Chondrocyte (in vitro differentiated cells): ENCODE measurements at regions not wholly inside any gene's neighbourhood (a gene's known extent, or its start where the extent isn't known, plus 50 kb on each side); places are given as distances from the start of the nearest gene placed in this dataset.

Source experiments
- DNase-seq: peaks from one replicate; pipeline ENCODE4 v3.0.0; 2021; ENCODE audit warnings: mixed read lengths, low spot score
- H3K27ac Mint-ChIP-seq: one replicate; pipeline ENCODE4 v1.8.0; 2021; ENCODE audit warnings: mild to moderate bottlenecking, moderate library complexity, mixed read lengths; ENCODE audit not compliant: unreplicated experiment
- H3K27me3 Mint-ChIP-seq: 2 replicates; pipeline ENCODE4 v1.8.0; 2021; ENCODE audit warnings: low read depth, mixed read lengths
- H3K36me3 Mint-ChIP-seq: 2 replicates; pipeline ENCODE4 v1.8.0; 2021; ENCODE audit warnings: low read depth, mixed read lengths
- H3K4me1 Mint-ChIP-seq: 2 replicates; pipeline ENCODE4 v1.8.0; 2021; ENCODE audit warnings: low read depth, mild to moderate bottlenecking, mixed read lengths
- H3K4me3 Mint-ChIP-seq: one replicate; pipeline ENCODE4 v1.8.0; 2021; ENCODE audit warnings: mild to moderate bottlenecking, moderate library complexity, mixed read lengths; ENCODE audit not compliant: unreplicated experiment
- H3K9me3 Mint-ChIP-seq: 2 replicates; pipeline ENCODE4 v1.8.0; 2021; ENCODE audit warnings: low read depth, mixed read lengths
- TF ChIP-seq, protein P1 (sequence below): fragments of 200-600 bp; sonication (generic); IDR thresholded peaks from 2 replicates; pipeline ENCODE4 v1.5.0; 2021; ENCODE audit warnings: antibody characterized with exemption, mild to moderate bottlenecking, moderate library complexity

- no peaks in the 10 kb centered on the region for H3K36me3 Mint-ChIP-seq
- DNase-seq = no peak
- no peak overlapping the region for H3K4me3 Mint-ChIP-seq
- TF ChIP-seq, protein P1, sequence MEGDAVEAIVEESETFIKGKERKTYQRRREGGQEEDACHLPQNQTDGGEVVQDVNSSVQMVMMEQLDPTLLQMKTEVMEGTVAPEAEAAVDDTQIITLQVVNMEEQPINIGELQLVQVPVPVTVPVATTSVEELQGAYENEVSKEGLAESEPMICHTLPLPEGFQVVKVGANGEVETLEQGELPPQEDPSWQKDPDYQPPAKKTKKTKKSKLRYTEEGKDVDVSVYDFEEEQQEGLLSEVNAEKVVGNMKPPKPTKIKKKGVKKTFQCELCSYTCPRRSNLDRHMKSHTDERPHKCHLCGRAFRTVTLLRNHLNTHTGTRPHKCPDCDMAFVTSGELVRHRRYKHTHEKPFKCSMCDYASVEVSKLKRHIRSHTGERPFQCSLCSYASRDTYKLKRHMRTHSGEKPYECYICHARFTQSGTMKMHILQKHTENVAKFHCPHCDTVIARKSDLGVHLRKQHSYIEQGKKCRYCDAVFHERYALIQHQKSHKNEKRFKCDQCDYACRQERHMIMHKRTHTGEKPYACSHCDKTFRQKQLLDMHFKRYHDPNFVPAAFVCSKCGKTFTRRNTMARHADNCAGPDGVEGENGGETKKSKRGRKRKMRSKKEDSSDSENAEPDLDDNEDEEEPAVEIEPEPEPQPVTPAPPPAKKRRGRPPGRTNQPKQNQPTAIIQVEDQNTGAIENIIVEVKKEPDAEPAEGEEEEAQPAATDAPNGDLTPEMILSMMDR = no peak
- H3K4me1 Mint-ChIP-seq = no peaks in the 10 kb centered on the region
- H3K9me3 Mint-ChIP-seq = no peaks in the 10 kb centered on the region
- no peak overlapping the region for H3K27ac Mint-ChIP-seq
- H3K27me3 Mint-ChIP-seq = peaks cover 3% of the 10 kb centered on the region
These were observed 95.4 kb upstream of the CCDC85A start for GRCh38 chr2:56088411-56088810.

DNA sequence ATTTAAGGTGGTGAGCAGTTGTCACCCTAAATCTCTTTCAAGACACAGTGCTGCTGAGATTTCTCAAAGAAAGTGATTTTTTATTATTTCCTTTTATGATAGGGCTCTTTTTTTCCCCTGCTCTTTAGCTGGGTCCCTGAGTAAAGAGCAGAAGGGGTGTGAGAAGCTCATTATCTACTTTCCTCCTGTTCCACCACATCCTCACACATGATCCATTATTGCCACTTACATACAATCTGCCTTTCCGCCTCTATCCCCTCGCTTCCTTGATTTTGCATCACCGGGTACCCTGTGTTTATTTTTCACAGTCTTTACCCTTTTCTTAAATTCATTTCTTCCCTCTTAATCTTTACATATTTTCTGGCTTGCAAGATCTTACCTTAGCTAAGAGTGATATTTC, 93.9 kb upstream of the CCDC85A start:
- no peak overlapping the region for H3K4me3 Mint-ChIP-seq
- peaks cover 12% of the 10 kb centered on the region for H3K27me3 Mint-ChIP-seq
- H3K4me1 Mint-ChIP-seq = no peaks in the 10 kb centered on the region
- H3K36me3 Mint-ChIP-seq = no peaks in the 10 kb centered on the region
- no peak overlapping the region for H3K27ac Mint-ChIP-seq
- TF ChIP-seq, protein P1 = no peak
- no peak for DNase-seq
- H3K9me3 Mint-ChIP-seq = no peaks in the 10 kb centered on the region

DNA sequence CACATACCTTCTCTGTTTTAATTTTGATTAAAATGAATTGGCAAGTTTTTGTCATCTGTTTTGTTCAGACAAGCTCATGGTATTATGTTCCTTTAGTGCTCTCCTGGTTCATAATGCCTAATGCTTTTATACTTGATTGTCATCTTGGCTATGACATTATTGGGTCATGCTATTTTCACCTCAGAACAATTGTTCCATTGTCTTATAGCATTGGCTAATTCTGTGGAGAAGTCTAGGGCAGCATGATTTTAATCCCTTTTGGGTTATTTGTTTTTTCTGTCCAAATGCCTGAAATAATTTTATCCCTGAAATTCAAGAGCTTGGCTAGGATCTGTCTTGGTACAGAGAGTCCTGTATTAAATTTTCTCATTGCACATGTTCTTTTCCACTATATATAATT, 83.8 kb upstream of the CCDC85A start:
- peaks cover 3% of the 10 kb centered on the region for H3K9me3 Mint-ChIP-seq
- TF ChIP-seq, protein P1 = no peak
- H3K36me3 Mint-ChIP-seq = no peaks in the 10 kb centered on the region
- no peak for DNase-seq
- no peak overlapping the region for H3K4me3 Mint-ChIP-seq
- H3K27ac Mint-ChIP-seq = no peak overlapping the region
- H3K27me3 Mint-ChIP-seq = peaks cover 7% of the 10 kb centered on the region
- H3K4me1 Mint-ChIP-seq = no peaks in the 10 kb centered on the region

- H3K9me3 Mint-ChIP-seq = peaks cover 3% of the 10 kb centered on the region
- no peak for DNase-seq
These were observed 82.9 kb upstream of the CCDC85A start for GRCh38 chr2:56100791-56101312.

GRCh38 chr2:56102098-56102497, 81.7 kb upstream of the CCDC85A start:
- no peak for DNase-seq
- H3K27ac Mint-ChIP-seq = no peak overlapping the region
- H3K4me3 Mint-ChIP-seq = no peak overlapping the region
- H3K36me3 Mint-ChIP-seq = no peaks in the 10 kb centered on the region
- TF ChIP-seq, protein P1 = no peak
- H3K27me3 Mint-ChIP-seq = peaks cover under 1% of the 10 kb centered on the region
- peaks cover 3% of the 10 kb centered on the region for H3K9me3 Mint-ChIP-seq
- no peaks in the 10 kb centered on the region for H3K4me1 Mint-ChIP-seq

More at GRCh38 chr2:56100791-56101312, 82.9 kb upstream of the CCDC85A start:
- Mint-ChIP-seq H3K36me3 (no peaks in the 10 kb centered on the region), H3K4me3 (no peak overlapping the region), H3K27me3 (peaks cover 7% of the 10 kb centered on the region), H3K27ac (no peak overlapping the region), H3K4me1 (no peaks in the 10 kb centered on the region)
- TF ChIP-seq, protein P1 = no peak
